Prostate gland (tissue), 2 donors: ENCODE measurements at regions not wholly inside any gene's neighbourhood (a gene's known extent, or its start where the extent isn't known, plus 50 kb on each side); places are given as distances from the start of the nearest gene placed in this dataset.

ENCODE experiments used
- CTCF ChIP-seq, 4 experiments: fragments of 200-600 bp in 2 of 4; fragments of 450-650 bp in 2 of 4; sonication (generic) in 2 of 4; IDR thresholded peaks; 1 replicate in 3 of 4; 2 replicates in 1 of 4; pipeline ENCODE4 v1.5.1; 2016 to 2019; ENCODE audit warnings: antibody characterized with exemption in 4 of 4, mild to moderate bottlenecking in 2 of 4, moderate library complexity in 2 of 4
- POLR2A ChIP-seq: fragments of 450-650 bp; IDR thresholded peaks from one replicate; pipeline ENCODE4 v1.6.1; 2016; ENCODE audit warnings: antibody characterized with exemption, mild to moderate bottlenecking
- POLR2AphosphoS5 ChIP-seq: sonication (generic); formaldehyde crosslinking; IDR thresholded peaks from one replicate; pipeline ENCODE4 v1.6.1; 2017; ENCODE audit warnings: antibody characterized with exemption

GRCh38 chr2:237227592-237228280 is 142.0 kb downstream of the COPS8 start:
- TF ChIP-seq CTCF (IDR thresholded peaks at IDR 0.05) (no peak), POLR2A (no peak), POLR2AphosphoS5 (no peak)
